ENCODE measurements at regions not wholly inside any gene's neighbourhood (a gene's known extent, or its start where the extent isn't known, plus 50 kb on each side); places are given as distances from the start of the nearest gene placed in this dataset.

- TF ChIP-seq PKNOX1 (IDR thresholded peaks at IDR 0.05): no peak
- POLR2A ChIA-PET: no interaction called here
- CTCF ChIA-PET: no interaction called here
- DNase-seq (ENCODE audit: extremely low spot score): no peak
Measured at GRCh38 chr4:16438986-16439385, 212.7 kb upstream of the TAPT1 start.

DNA sequence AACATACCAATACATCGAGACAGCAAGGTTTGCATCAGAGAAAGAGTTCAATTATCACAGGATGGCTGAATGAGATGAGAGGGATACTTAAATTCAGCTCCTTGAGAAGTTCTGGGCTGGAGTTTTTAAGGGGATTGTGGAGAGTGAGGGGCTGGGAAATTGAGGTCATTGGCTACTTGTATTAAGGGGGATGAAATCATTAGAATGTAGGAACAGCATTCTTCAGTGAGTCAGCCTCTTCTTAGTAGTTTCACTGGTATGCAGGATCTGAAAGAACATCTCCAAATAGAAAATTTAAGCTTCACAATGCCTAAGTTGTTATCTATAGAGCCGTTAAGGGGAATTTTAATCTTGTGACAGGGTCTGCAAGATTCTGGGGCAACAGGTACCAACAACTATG, 211.6 kb upstream of the TAPT1 start:
- no peak for DNase-seq (ENCODE audit: extremely low spot score)
- TF ChIP-seq SUZ12 (IDR thresholded peaks at IDR 0.05): no peak
- TF ChIP-seq LEF1 (IDR thresholded peaks at IDR 0.05; ENCODE audit: borderline replicate concordance): no peak
- TF ChIP-seq HDGF (IDR thresholded peaks at IDR 0.05; ENCODE audit: borderline replicate concordance): no peak
- TF ChIP-seq ZNF384 (IDR thresholded peaks at IDR 0.05): no peak
- no peak for TF ChIP-seq CTBP1 (IDR thresholded peaks at IDR 0.05; ENCODE audit: borderline replicate concordance)
- no peak for TF ChIP-seq ARNT (IDR thresholded peaks at IDR 0.05)
- no peak for TF ChIP-seq PKNOX1 (IDR thresholded peaks at IDR 0.05)
- no peak for TF ChIP-seq NFRKB (IDR thresholded peaks at IDR 0.05)
- no peak for TF ChIP-seq TARDBP (IDR thresholded peaks at IDR 0.05)
- TF ChIP-seq L3MBTL2 (conservative IDR thresholded peaks at IDR 0.05): no peak
- TF ChIP-seq SP1 (IDR thresholded peaks at IDR 0.05): no peak
- TF ChIP-seq BHLHE40 (IDR thresholded peaks at IDR 0.05; ENCODE audit: borderline replicate concordance): no peak
- no peak for TF ChIP-seq ELF4 (IDR thresholded peaks at IDR 0.05)
- TF ChIP-seq FOXM1 (IDR thresholded peaks at IDR 0.05; ENCODE audit: borderline replicate concordance): no peak
- no peak for TF ChIP-seq FOXK2 (IDR thresholded peaks at IDR 0.05)
- TF ChIP-seq FOXA1 (IDR thresholded peaks at IDR 0.05): no peak
- ChIA-PET POLR2A (no interaction called here), CTCF (no interaction called here)

GRCh38 chr4:16431866-16432265, 205.6 kb upstream of the TAPT1 start:
- ChIA-PET POLR2A (no interaction called here), CTCF (no interaction called here)
- DNase-seq (ENCODE audit: extremely low spot score): no peak

DNA sequence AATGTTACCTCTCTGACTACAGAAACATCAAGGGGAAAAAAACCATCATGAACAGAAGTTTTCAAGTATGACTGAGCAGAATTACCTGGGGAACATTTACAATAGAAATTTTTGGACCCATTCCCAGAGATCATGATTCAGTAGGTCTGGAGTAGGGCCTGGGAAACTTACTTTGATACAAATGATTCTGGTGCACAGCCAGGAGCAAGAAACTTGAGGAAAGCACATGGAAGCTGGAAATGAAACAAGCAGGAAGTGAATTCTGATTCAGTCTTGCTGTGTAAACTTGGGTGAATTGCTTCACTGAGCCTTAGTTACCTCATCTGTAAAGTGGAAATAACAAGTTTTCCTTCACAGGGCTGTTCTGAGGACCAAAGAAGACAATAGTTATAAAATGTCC, 192.5 kb upstream of the TAPT1 start:
- POLR2A ChIA-PET: no interaction called here
- TF ChIP-seq FOXK2 (IDR thresholded peaks at IDR 0.05): no peak
- no peak for TF ChIP-seq ZNF384 (IDR thresholded peaks at IDR 0.05)
- no peak for TF ChIP-seq ELF4 (IDR thresholded peaks at IDR 0.05)
- TF ChIP-seq SUZ12 (IDR thresholded peaks at IDR 0.05): no peak
- TF ChIP-seq L3MBTL2 (conservative IDR thresholded peaks at IDR 0.05): no peak
- no peak for TF ChIP-seq PKNOX1 (IDR thresholded peaks at IDR 0.05)
- no peak for TF ChIP-seq BHLHE40 (IDR thresholded peaks at IDR 0.05; ENCODE audit: borderline replicate concordance)
- TF ChIP-seq FOXA1 (IDR thresholded peaks at IDR 0.05): no peak
- TF ChIP-seq LEF1 (IDR thresholded peaks at IDR 0.05; ENCODE audit: borderline replicate concordance): no peak
- CTCF ChIA-PET: no interaction called here
- DNase-seq (ENCODE audit: extremely low spot score): no peak

More at GRCh38 chr4:16431866-16432265, 205.6 kb upstream of the TAPT1 start:
- no peak for TF ChIP-seq NFRKB (IDR thresholded peaks at IDR 0.05)
- TF ChIP-seq PKNOX1 (IDR thresholded peaks at IDR 0.05): no peak
- TF ChIP-seq CTBP1 (IDR thresholded peaks at IDR 0.05; ENCODE audit: borderline replicate concordance): no peak
- TF ChIP-seq LEF1 (IDR thresholded peaks at IDR 0.05; ENCODE audit: borderline replicate concordance): no peak
- TF ChIP-seq SUZ12 (IDR thresholded peaks at IDR 0.05): no peak
- no peak for TF ChIP-seq FOXA1 (IDR thresholded peaks at IDR 0.05)

GRCh38 chr4:16417198-16417597, 190.9 kb upstream of the TAPT1 start:
- POLR2A ChIA-PET: no interaction called here

DNA sequence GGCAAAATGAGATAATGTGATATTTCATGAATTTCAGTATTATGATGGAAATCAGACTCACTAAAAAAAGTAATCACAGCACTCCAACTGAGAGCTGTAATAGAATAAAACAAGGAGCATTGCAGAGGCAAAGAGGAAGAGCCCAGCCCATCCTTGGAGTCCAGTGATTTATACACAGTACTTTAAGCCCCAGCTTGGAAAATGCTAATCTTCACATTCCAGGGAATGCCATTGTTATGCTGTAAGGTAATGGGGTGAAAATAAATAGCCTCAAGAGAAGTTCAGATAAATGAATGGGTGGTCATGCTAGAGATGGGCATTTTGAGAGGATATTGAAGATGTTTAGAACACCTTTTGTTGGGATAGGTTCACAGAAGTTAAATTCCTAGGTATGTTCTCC, 190.3 kb upstream of the TAPT1 start:
- no peak for DNase-seq (ENCODE audit: extremely low spot score)
- POLR2A ChIA-PET: no interaction called here
- CTCF ChIA-PET: no interaction called here
- no peak for TF ChIP-seq SP1 (IDR thresholded peaks at IDR 0.05)
- TF ChIP-seq ZNF384 (IDR thresholded peaks at IDR 0.05): no peak
- no peak for TF ChIP-seq NFRKB (IDR thresholded peaks at IDR 0.05)
- TF ChIP-seq FOXA1 (IDR thresholded peaks at IDR 0.05): no peak
- no peak for TF ChIP-seq LEF1 (IDR thresholded peaks at IDR 0.05; ENCODE audit: borderline replicate concordance)
- no peak for TF ChIP-seq ARNT (IDR thresholded peaks at IDR 0.05)
- TF ChIP-seq SUZ12 (IDR thresholded peaks at IDR 0.05): no peak
- TF ChIP-seq PKNOX1 (IDR thresholded peaks at IDR 0.05): no peak
- TF ChIP-seq HDGF (IDR thresholded peaks at IDR 0.05; ENCODE audit: borderline replicate concordance): no peak
- TF ChIP-seq BHLHE40 (IDR thresholded peaks at IDR 0.05; ENCODE audit: borderline replicate concordance): no peak
- TF ChIP-seq L3MBTL2 (conservative IDR thresholded peaks at IDR 0.05): no peak
- no peak for TF ChIP-seq FOXK2 (IDR thresholded peaks at IDR 0.05)
- no peak for TF ChIP-seq ELF4 (IDR thresholded peaks at IDR 0.05)

More at GRCh38 chr4:16417198-16417597, 190.9 kb upstream of the TAPT1 start:
- DNase-seq (ENCODE audit: extremely low spot score): no peak
- CTCF ChIA-PET: no interaction called here
- TF ChIP-seq HDGF (IDR thresholded peaks at IDR 0.05; ENCODE audit: borderline replicate concordance) (no peak), SP1 (IDR thresholded peaks at IDR 0.05) (no peak)
